ENCODE measurements at regions not wholly inside any gene's neighbourhood (a gene's known extent, or its start where the extent isn't known, plus 50 kb on each side); places are given as distances from the start of the nearest gene placed in this dataset.
"Not testable (repeated sequence)": the region's sequence is repeated elsewhere in the genome, so short reads cannot be mapped to it uniquely, and the experiment has no call there.

DNA sequence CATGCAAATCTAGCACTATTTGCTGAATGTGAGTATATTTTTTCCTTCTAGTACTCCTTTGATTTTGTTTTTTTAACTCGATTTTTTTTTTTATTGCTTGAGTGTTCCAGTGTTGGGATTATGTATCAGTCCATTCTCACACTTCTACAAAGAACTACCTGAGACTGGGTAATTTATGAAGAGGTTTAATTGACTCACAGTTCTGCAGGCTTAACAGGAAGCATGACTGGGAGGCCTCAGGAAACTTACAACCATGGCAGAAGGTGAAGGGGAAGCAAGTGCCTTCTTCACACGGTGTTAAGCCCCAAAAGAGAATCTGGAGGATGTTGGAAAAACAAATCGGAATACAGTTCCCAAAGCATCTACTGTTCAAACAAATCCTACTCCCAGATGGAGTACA, 69.1 kb downstream of the ZNF518B start:
- not testable (repeated sequence) for DNase-seq (ENCODE audit: low read depth)

DNA sequence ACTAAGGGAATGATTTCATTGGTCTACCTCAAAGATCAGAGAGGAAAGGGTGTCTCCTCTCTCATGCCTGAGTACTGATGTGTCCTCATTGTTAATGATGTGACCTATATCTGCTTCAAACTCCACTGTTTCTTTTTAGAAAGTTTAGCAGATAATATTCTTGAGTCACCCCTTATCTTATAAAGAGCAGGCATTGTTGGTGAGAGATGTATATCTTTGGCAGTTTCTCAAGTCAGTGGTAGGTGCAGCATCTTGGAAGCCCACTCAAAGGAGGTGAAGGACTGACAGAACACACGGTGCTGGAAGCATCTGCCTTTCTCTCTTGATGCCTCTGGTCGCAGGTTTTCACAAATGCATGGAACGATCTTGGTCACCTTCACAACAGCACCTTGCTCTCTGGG, 71.2 kb downstream of the ZNF518B start:
- DNase-seq (ENCODE audit: low read depth): no peak

DNA sequence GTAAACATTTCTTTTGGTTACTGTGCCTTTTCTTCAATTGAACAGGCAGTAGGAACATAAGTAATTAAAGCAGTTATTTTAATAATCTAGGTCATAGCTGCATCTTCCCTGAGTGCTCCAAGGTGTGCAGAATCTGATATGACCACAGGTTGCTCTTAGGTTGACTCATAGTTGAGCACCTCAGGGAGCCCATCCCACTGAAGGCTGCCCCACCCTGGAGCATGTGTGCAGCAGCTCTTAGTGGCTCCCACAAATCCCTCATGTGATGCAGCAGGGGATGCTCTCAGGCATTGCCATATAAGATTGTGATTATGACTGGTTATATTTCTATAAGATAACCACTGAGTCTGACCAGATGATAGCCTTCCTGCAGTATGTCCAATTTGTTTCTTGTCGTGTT, 72.3 kb downstream of the ZNF518B start:
- DNase-seq (ENCODE audit: low read depth): no peak

DNA sequence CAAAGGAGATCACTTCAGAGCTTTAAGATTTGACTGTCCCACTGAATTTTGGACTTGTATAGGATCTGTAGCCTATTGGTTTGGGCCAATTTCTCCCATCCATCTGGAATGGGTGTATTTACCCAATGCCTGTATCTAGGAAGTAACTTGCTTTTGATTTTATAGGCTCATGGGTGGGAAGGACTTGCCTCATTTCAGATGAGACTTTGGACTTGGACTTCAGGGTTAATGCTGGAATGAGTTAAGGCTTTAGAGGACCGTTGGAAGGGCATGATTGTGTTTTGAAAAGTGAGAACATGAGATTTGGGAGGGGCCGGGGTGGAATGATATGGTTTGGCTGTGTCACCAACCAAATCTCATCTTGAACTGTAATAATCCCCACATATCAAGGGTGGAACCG, 73.8 kb downstream of the ZNF518B start:
- no peak for DNase-seq (ENCODE audit: low read depth)

DNA sequence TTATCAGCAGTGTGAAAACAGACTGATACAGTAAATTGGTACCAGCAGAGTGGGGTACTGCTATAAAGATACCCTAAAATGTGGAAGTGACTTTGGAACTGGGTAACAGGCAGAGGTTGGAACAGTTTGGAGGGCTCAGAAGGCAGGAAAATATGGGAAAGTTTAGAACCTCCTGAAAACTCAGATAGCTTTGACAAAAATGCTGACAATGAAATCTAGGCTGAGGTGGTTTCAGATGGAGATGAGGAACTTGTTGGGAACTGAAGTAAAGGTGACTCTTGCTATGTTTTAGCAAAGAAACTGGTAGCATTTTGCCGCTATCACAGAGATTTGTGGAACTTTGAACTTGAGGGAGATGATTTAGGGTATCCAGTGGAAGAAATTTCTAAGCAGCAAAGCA, 75.1 kb downstream of the ZNF518B start:
- DNase-seq (ENCODE audit: low read depth): not testable (repeated sequence)

DNA sequence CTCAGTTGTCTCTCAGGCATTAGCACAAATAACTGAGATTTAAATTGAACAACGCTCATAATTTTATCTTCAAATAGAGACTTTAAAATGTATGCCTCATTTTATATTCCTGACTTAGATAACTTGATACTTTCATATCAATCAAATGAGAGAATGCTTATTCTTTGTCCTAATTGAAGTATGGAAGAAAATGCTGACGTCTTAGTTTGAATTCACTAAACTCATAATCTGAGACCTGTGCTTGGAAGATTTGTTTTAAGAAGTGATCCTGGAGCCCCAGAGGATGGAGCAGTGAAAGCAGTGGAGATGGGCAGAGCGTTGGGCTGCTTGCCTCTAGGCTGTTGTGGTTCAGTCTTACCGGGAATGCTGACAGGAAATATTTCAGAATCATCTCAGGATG, 76.1 kb downstream of the ZNF518B start:
- DNase-seq (ENCODE audit: low read depth): no peak

DNA sequence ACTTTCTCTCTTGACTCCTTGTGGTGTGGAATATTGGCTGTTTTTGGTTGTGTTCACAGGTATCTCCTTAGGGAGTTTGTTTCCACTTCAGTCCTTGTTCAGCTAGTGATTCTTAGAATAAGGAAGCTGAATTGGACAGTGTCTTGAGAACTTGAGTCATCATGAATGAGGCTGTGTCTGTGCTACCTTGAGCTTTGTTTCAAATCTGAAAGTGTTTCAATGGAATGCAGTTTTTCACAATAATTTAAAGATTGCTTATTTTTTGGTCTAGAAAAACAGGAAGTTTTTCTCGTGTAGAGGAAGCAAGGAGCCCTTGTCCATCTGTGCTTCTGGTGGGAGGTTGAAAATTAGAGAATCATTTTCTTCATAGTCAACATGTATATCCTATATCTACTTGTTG, 76.5 kb downstream of the ZNF518B start:
- no peak for DNase-seq (ENCODE audit: low read depth)

DNA sequence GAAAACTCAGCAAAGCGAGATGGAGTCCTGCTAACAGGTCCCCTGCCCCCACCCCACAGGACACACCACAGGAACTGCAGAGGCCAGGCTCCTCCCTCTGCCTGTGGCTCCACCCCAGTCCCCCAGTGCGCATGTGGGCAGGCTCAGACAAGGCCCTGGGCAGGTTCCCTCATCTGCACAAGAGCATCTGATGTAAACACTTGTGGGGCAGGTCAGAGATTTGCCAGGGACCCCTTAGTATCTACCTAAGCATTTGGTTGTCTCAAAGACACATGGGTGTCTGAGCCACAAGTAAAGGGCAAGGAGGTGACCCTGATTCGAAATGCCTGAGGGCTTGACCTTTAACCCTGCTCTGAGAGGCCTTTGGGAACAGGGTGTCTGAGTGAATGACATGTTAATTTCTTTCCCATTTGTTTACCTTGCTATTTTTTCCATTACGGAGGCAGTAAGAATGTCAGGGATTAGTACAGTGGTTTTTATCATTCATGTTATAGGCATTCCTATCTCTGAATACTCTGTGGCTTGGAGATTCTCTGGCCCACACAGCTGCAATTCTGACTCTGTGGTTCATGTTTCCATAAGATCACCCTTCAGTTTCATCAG, 85.3 kb downstream of the ZNF518B start:
- DNase-seq (ENCODE audit: low read depth): peak; percentile 52

DNA sequence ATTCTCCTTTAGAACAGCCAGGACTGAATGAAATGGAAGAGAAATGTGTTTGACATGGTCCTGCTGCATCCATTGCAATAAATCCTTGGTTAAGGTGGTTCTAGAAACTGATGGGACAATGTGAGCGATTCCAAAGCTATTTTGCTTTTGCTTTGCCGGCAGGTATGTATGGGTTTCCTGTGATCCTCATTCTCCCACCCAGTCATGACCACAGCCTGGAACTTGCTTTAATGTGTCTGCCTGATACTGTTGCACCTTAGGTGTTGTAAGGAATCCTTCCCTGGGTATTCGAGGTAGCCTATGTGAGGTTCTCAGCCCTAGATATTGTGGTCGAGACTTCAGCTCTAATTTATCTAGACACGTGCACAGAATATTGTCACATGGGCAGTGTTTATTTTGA, 86.1 kb downstream of the ZNF518B start:
- no peak for DNase-seq (ENCODE audit: low read depth)

DNA sequence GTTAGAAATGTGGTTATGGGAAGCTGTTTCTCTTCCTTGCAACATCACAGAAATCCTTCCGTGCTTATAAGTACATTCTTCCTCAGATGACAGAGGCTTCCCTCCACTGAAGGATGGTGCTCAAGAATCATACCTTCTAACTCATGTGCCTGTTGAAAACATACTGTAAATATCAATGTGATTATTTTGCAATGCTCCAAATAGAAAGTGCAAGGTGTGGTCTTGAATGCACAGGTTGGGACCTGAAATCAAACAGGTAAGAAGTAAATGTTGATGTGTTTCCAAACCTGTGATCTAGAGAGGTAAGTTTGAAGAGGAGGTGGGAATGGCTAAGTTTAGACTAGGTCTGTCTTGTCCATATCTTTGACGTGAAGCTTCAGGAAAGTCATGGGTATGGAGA, 87.7 kb downstream of the ZNF518B start:
- DNase-seq (ENCODE audit: low read depth): no peak

DNA sequence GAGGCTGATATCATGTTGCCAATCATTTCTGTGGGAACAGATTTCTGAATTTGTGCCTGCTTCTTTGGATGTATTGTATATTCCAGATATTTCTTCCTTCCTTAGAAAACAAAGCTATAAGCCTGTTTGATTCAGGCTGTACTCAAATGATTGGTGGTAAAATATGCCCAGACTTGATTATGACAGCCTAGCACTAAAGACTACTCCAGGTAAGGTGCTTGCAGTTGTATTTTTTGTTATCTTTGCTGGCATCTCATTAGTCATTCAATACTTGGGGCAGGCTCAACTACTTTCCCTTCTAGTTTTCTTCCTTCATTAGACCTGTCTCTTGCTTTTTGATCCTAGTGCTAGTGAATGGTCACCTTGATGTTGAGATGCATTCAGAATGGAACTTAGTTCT, 90.6 kb downstream of the ZNF518B start:
- DNase-seq (ENCODE audit: low read depth): no peak

DNA sequence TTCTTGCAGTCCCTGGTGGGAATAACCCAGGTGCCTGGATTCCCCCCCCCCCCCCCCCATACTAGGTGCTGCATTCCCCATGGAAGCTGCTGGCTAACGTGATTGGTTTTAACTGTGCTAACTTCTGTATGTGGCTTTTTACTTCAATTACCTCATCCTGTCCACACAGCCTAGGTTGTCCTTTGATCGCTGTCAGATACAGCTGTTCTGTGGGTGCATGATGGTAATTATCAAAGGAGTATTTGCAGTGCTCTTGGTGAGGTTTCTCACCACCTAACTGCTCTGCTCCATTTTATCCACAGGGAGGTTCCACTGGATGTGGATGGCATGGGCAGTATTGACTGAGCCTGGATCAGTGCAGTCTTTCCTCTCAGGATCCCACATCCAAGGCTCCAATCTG, 93.0 kb downstream of the ZNF518B start:
- DNase-seq (ENCODE audit: low read depth): no peak

DNA sequence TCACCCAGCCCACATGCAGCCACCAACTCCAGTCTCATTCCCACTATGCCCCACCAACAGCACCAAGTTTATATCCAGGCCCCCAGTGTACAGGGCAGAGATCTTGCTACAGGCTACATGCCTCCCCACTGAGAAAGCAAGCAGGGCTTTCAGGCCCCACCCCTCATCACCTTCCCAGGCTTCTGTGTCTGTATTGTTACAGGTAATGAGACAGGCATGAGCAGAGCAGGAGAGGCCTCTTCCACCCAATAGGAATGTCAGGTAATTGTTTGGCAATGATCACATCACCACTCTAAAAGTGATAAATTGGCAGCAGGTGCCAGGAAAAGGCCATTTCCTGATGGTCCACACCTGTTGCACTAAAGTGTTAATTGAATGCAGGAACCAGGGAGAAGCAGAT, 102.5 kb downstream of the ZNF518B start:
- DNase-seq (ENCODE audit: low read depth): no peak

DNA sequence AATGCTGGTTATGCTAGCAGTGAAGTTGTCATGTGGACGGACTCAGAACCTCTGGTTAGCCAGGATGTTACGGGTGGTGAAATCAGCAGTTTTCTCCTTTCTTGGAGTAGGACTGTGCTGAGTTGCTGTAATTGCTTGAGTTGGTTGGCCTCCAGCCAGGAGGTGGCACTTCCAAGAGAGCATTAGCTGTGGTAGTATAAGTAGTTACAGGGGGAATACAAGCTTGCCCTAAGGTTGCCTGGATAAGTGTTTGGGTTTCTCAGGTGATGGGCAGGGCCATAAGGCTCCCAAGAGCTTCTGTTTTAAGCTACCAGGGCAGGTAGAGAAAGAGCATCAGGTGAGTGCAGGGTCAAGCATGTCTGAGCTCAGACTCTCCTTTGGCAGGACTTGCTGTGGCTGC, 103.0 kb downstream of the ZNF518B start:
- no peak for DNase-seq (ENCODE audit: low read depth)

DNA sequence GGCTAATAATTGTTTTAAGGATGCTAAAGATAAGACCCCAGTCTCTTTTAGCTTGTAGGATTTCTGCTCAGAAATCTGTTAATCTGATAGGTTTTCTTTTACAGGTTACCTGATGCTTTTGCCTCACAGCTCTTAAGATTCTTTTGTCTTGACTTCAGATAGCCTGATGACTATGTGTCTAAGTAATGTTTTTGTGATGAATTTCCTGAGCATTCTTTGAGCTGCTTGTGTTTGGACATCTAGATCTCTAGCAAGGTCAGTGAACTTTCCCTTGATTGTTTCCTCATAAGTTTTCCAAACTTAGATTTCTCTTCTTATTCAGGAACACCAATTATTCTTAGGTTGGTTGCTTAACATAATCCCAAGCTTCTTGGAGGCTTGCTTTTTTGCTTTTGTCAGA, 104.1 kb downstream of the ZNF518B start:
- no peak for DNase-seq (ENCODE audit: low read depth)

DNA sequence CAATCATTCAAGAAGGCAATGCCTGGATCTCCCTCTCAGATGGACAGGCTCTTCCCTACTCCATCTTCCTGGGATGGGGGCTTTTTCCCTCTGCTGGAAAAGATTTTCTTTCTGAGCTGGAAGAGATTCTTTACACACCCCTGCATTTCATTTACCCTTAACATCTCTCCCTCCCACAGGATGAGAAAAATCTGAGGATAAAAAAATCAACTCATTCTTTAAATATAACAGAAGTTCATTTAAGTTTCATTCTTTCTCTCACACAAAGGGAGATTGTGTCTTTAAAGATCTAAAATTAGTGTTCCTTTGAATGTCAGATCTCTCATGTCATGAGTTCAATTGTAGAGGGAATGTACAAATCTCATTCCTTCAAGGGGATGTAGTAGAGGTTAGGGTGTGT, 109.0 kb downstream of the ZNF518B start:
- no peak for DNase-seq (ENCODE audit: low read depth)

DNA sequence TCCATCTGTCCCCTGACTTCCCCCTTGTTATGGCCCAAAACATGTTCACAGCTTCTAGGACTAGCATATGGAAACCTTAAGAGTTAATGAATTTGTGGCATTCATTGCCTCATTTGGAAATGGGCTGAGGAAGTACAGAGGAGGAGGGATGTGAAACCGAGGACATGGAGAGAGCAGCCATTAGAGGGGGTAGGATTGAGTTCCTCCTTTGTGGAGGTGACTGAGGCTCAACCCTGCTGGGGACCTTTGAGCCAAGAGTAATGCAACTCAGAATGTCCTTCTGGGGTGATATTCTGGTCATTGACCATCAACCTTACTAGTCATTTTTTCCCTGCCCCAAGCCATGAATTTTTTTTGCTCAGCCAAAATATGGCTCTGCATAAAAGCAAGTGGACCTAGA, 109.4 kb downstream of the ZNF518B start:
- DNase-seq (ENCODE audit: low read depth): no peak

DNA sequence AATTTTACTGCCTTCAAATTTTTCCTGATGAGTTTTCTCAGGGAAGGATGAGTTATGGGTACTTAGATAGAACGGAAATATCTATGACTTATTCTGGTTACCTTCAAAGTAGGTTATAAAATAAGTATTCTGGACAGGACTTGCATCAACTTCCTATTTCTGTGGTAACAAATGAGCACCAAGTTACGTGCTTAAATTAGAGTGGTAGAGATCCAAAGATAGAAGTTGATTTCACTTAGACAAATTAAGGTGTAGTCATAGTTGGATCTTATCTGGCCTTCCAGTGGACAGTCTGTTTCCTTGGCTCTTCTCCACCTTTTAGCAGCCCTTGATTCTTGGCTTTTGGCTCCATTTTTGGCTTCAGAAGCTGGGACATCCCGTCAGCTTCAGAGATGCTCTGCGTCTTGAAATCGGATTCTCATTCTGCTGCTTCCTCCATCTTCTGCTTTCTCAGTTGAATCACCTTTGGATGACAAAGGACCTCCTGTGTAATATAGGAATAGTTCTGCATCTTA, 109.9 kb downstream of the ZNF518B start:
- peak; percentile 13 for DNase-seq (ENCODE audit: low read depth)

DNA sequence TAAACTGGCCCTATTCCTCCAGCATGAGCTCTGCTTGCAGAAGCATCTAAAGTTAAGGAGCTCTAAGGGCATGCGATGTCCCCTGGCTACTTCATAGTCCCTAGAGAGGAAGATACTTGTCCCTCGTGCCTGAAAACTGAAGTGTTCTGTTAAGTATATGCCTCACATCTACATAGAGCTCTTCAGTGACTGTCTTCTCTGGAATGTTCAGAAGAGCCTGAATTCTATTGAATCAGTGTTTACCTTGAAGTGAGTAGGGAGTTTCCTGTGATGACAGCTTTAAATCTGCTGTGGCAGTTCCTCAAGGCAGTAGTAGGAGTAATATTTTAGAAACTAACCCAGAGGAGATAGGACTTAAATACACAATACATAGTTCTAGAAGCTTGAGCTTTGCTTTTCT, 111.2 kb downstream of the ZNF518B start:
- DNase-seq (ENCODE audit: low read depth): no peak

DNA sequence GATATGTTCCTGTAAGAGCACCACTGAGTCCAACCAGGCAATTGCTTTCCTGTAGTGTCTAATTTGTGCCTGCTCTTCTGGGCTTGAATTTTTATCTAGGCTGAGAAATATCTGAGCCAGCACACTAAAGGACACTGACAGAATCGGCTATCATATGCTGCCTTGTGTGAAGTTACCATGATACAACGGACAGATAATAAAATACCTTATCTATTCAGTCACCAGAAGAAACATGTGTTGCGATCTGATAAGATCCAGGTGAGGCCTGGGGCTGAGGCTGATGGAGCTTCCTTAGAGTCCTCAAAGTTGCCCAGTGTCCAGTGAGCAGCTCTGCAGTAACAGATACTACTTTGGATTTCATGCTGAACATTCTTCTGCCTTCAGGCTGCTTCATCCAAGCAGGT, 111.8 kb downstream of the ZNF518B start:
- DNase-seq (ENCODE audit: low read depth): no peak

DNA sequence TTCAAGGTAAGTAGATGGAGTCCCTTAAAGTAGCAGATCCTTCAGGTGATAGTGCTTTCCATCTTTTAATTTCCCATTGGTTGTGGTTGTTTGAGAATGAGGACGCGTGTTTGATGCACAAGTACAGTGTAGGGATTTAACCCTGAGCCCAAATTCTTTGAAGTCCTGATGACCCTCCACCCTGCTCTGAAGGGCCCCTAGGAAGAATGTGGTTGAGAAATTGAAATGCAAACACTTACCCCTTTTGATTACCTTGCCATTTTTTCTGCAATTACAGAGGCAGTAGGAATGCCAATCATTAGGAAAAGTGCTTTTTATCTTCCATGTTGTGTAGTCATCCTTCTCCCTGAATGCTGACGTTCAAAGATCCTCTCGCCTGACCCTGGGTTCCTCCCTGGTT, 112.4 kb downstream of the ZNF518B start:
- no peak for DNase-seq (ENCODE audit: low read depth)

DNA sequence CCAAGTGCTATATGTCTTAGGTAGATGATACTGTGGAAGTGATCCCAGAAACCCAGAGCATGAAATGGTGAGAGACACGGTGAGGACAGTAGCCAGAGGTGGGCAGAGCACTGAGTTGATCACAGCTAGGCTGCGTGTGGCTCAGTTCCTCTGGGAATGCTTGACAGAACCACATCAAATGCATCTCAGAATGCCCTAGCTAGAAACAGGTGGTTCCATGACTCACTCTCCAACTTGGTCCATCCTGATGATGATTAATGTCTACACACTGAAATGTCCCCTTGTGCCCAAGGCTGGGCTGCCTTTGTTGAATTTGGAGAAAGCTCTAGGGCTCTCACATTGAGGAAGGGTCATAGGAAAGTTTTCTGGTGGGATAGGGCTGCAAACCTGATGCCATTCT, 113.6 kb downstream of the ZNF518B start:
- peak; percentile 54 for DNase-seq (ENCODE audit: low read depth)

DNA sequence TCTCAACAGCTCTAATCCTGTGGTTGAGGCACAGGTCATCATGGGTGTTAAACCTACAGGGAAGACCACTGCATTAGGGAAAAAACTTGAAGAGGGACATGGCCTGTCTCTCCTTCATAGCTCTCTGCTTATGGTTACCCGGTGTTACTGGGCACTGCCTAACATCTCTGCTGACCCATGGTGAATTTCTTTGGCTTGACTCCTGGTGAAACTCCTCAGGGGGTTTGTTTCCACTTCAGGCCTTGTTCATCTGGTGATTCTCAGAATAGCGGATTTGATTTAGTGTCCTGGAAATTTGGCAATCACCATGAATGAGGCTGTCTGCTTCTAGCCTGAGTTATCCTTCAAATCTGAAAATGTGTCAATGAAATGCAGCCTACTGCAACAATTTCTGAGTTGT, 114.4 kb downstream of the ZNF518B start:
- DNase-seq (ENCODE audit: low read depth): no peak

DNA sequence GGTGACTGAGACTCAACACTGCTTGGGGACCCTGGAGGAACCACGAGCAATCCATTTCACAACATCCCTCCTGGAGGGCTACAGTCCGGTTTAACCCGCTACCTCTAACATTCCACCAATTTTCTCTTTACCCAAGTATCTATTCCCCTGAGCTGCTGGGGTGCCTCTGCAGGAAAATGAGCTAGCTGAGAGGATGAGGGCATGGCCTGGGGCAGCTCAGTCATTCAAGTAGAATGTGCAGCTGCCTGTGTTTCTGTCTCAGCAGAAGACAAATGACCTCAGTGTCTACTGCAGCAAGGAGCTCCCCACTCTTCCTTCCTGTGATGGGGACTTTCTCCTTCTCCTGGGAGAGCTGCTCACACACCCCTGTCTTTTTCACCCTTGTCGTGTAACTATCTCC, 120.8 kb downstream of the ZNF518B start:
- peak; percentile 22 for DNase-seq (ENCODE audit: low read depth)

Data from myocyte (in vitro differentiated cells).